GM19372 (cell line): ENCODE measurements at regions not wholly inside any gene's neighbourhood (a gene's known extent, or its start where the extent isn't known, plus 50 kb on each side); places are given as distances from the start of the nearest gene placed in this dataset.
"Not testable (repeated sequence)": the region's sequence is repeated elsewhere in the genome, so short reads cannot be mapped to it uniquely, and the experiment has no call there.

Experiments
- ATAC-seq: cut with Tn5 transposase; IDR thresholded peaks from one replicate; pipeline ENCODE4 v1.9.1; 2021; ENCODE audit warnings: mild to moderate bottlenecking, low read depth, moderate library complexity; ENCODE audit not compliant: unreplicated experiment

GRCh38 chr6:167688123-167688522 lies 138.6 kb upstream of the AFDN start:
- ATAC-seq = no peak

GRCh38 chr6:167689278-167689677 lies 137.4 kb upstream of the AFDN start:
- ATAC-seq = no peak

GRCh38 chr6:167689751-167690150 lies 137.0 kb upstream of the AFDN start:
- no peak for ATAC-seq

- not testable (repeated sequence) for ATAC-seq
Observed at GRCh38 chr6:167690167-167690922, 136.4 kb upstream of the AFDN start.

- no peak for ATAC-seq
Observed at GRCh38 chr6:167690931-167691330, 135.8 kb upstream of the AFDN start.

GRCh38 chr6:167691533-167692312 lies 135.0 kb upstream of the AFDN start:
- no peak for ATAC-seq

GRCh38 chr6:167693478-167693877 lies 133.2 kb upstream of the AFDN start:
- ATAC-seq = not testable (repeated sequence)

- no peak for ATAC-seq
Observed at GRCh38 chr6:167695831-167696230, 130.9 kb upstream of the AFDN start.

- no peak for ATAC-seq
Observed at GRCh38 chr6:167696296-167696695, 130.4 kb upstream of the AFDN start.

GRCh38 chr6:167697316-167697715 lies 129.4 kb upstream of the AFDN start:
- ATAC-seq = no peak

GRCh38 chr6:167698540-167698939 lies 128.2 kb upstream of the AFDN start:
- ATAC-seq = no peak

- peak; percentile 92 for ATAC-seq
Observed at GRCh38 chr6:167699141-167699931, 127.4 kb upstream of the AFDN start.

GRCh38 chr6:167700199-167700598 lies 126.5 kb upstream of the AFDN start:
- ATAC-seq = no peak

- no peak for ATAC-seq
Observed at GRCh38 chr6:167701010-167701409, 125.7 kb upstream of the AFDN start.

GRCh38 chr6:167702241-167702827 lies 124.4 kb upstream of the AFDN start:
- no peak for ATAC-seq

- ATAC-seq = no peak
Observed at GRCh38 chr6:167703347-167703746, 123.4 kb upstream of the AFDN start.

- no peak for ATAC-seq
Observed at GRCh38 chr6:167703781-167704180, 122.9 kb upstream of the AFDN start.

- ATAC-seq = no peak
Observed at GRCh38 chr6:167704396-167704901, 122.3 kb upstream of the AFDN start.

GRCh38 chr6:167705211-167705750 lies 121.4 kb upstream of the AFDN start:
- no peak for ATAC-seq
